ENCODE measurements at regions not wholly inside any gene's neighbourhood (a gene's known extent, or its start where the extent isn't known, plus 50 kb on each side); places are given as distances from the start of the nearest gene placed in this dataset.

- TF ChIP-seq POLR2A (IDR thresholded peaks at IDR 0.05) = no peak
- TF ChIP-seq CTCF (IDR thresholded peaks at IDR 0.05) = no peak
These were observed 196.4 kb downstream of the ANKRD7 start for GRCh38 chr7:118420888-118421287.

Data from breast epithelium (tissue), 3 donors.